ENCODE measurements at regions not wholly inside any gene's neighbourhood (a gene's known extent, or its start where the extent isn't known, plus 50 kb on each side); places are given as distances from the start of the nearest gene placed in this dataset.

DNA sequence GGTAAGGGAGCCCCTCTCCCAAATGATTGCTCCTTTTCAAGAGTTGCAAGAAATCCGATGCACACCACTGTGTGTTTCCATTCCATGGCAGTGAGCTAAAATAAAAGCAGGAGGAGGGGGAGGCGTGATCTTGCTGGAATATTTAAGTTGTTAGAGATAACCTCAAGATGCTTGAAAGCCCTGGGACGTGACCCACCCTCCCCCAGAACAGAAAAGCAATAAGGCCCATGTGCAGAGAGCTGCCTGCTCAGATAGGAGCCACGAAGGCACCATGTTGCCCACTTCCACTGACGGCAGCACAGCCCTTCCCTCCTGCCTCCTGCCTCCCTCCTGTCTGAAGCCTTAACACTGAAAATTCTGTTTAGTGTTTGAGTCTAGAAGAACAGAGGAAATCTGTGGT, 432.6 kb upstream of the CDH4 start:
- Histone ChIP-seq H3K27me3 (ENCODE audit: control insufficient read depth, insufficient read depth, low read length) (no peaks in the 10 kb centered on the region), H3K9me3 (ENCODE audit: control insufficient read depth, insufficient read depth, low read length) (no peaks in the 10 kb centered on the region), H3K4me3 (ENCODE audit: low read depth, low read length) (no peak overlapping the region), H3K27ac (ENCODE audit: low read depth, low read length) (no peak overlapping the region)
- TF ChIP-seq, protein P1, sequence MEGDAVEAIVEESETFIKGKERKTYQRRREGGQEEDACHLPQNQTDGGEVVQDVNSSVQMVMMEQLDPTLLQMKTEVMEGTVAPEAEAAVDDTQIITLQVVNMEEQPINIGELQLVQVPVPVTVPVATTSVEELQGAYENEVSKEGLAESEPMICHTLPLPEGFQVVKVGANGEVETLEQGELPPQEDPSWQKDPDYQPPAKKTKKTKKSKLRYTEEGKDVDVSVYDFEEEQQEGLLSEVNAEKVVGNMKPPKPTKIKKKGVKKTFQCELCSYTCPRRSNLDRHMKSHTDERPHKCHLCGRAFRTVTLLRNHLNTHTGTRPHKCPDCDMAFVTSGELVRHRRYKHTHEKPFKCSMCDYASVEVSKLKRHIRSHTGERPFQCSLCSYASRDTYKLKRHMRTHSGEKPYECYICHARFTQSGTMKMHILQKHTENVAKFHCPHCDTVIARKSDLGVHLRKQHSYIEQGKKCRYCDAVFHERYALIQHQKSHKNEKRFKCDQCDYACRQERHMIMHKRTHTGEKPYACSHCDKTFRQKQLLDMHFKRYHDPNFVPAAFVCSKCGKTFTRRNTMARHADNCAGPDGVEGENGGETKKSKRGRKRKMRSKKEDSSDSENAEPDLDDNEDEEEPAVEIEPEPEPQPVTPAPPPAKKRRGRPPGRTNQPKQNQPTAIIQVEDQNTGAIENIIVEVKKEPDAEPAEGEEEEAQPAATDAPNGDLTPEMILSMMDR (IDR thresholded peaks at IDR 0.05; ENCODE audit: low read depth, low read length): no peak
- ChIA-PET CTCF (no interaction called here), POLR2A (no interaction called here)
- no peak for DNase-seq (ENCODE audit: low read depth, low spot score)

GRCh38 chr20:60820149-60820548, 431.9 kb upstream of the CDH4 start:
- POLR2A ChIA-PET: no interaction called here
- CTCF ChIA-PET: interaction anchor here (0.6 kb wide), 1 partner anchor 38 kb away, joined by 4 read pairs; no protein-coding TSS in a partner anchor
- TF ChIP-seq, protein P1 (IDR thresholded peaks at IDR 0.05; ENCODE audit: low read depth, low read length): no peak
- Histone ChIP-seq H3K27ac (ENCODE audit: low read depth, low read length) (no peak overlapping the region), H3K9me3 (ENCODE audit: control insufficient read depth, insufficient read depth, low read length) (no peaks in the 10 kb centered on the region), H3K4me3 (ENCODE audit: low read depth, low read length) (no peak overlapping the region), H3K27me3 (ENCODE audit: control insufficient read depth, insufficient read depth, low read length) (no peaks in the 10 kb centered on the region)
- DNase-seq (ENCODE audit: low read depth, low spot score): no peak

- no peak for DNase-seq (ENCODE audit: low read depth, low spot score)
- TF ChIP-seq, protein P1 (IDR thresholded peaks at IDR 0.05; ENCODE audit: low read depth, low read length): no peak
- Histone ChIP-seq H3K27ac (ENCODE audit: low read depth, low read length) (no peak overlapping the region), H3K9me3 (ENCODE audit: control insufficient read depth, insufficient read depth, low read length) (no peaks in the 10 kb centered on the region), H3K27me3 (ENCODE audit: control insufficient read depth, insufficient read depth, low read length) (no peaks in the 10 kb centered on the region), H3K4me3 (ENCODE audit: low read depth, low read length) (no peak overlapping the region)
- ChIA-PET POLR2A (no interaction called here), CTCF (interaction anchor here (0.6 kb wide), 1 partner anchor 39 kb away, joined by 4 read pairs; no protein-coding TSS in a partner anchor)
These were observed 431.1 kb upstream of the CDH4 start for GRCh38 chr20:60820918-60821317.

DNA sequence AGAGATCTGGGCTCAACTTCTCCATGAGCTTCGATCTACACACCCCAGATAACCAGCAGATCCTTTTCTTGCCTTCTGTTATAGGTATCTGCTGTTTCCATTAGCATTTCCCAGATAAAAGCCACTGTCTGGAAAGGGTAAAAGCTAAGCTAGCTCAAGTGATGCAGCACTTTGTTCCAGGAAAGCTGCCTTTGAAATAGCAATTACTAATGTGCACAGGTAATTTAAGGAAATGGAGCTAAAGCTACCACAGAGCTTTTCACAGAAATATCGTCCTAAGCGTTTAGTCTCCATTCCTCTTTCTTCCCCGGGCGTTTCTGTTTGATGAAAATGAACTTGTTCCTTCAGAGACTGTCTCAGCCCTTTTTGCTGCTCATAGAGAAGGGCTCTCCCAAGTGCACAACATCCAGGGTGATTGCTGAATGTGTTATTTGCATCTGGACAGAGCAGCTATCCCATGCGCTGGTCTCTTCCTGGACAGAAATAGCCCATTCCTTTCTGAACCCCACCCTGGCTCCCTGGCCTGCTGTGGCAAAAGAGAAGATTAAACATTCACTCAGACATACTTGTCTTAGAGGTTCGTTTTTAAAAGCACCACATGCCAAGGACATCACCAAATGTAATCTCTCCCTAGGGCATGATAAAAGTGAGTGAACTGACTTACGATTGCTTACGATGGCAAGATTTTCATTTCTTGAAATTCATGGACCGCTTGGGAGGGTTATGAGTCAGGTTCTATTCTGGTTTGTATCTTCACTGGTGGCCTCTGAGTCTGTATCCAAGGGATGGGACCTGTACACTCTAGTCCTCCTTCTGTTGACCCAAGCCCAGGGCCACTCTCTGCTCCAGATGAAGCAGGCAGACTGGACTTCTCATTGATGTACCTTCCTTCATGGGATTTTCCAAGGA, 429.1 kb upstream of the CDH4 start:
- CTCF ChIA-PET: no interaction called here
- no peak for DNase-seq (ENCODE audit: low read depth, low spot score)

DNA sequence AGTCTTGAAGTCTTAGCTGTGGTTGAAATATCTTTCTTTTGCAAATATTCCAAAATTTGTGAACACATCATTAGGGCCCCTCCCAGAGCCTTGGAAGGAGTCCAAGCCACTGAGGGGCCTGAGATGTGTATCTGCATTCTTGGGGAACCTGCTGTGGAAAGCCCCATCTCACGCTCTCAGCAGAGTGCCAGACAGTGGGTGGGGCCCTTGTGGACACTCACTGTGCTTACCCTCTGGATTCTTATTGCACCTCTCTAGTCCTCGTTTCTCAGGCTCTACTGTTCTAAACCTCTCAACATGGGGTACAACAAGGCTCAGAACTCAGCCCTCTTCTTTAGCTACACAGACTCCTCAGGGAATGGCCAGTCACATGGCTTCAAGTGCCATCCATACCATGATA, 416.2 kb upstream of the CDH4 start:
- no peak for DNase-seq (ENCODE audit: low read depth, low spot score)
- Histone ChIP-seq H3K9me3 (ENCODE audit: control insufficient read depth, insufficient read depth, low read length) (no peaks in the 10 kb centered on the region), H3K27me3 (ENCODE audit: control insufficient read depth, insufficient read depth, low read length) (no peaks in the 10 kb centered on the region), H3K4me3 (ENCODE audit: low read depth, low read length) (no peak overlapping the region), H3K27ac (ENCODE audit: low read depth, low read length) (no peak overlapping the region)
- TF ChIP-seq, protein P1 (IDR thresholded peaks at IDR 0.05; ENCODE audit: low read depth, low read length): no peak
- CTCF ChIA-PET: no interaction called here
- POLR2A ChIA-PET: no interaction called here

More for the DNA sequence above, 429.1 kb upstream of the CDH4 start:
- H3K27me3 ChIP-seq (ENCODE audit: control insufficient read depth, insufficient read depth, low read length): no peaks in the 10 kb centered on the region
- no peak overlapping the region for H3K4me3 ChIP-seq (ENCODE audit: low read depth, low read length)
- no peak overlapping the region for H3K27ac ChIP-seq (ENCODE audit: low read depth, low read length)
- no peaks in the 10 kb centered on the region for H3K9me3 ChIP-seq (ENCODE audit: control insufficient read depth, insufficient read depth, low read length)
- POLR2A ChIA-PET: no interaction called here
- TF ChIP-seq, protein P1 (IDR thresholded peaks at IDR 0.05; ENCODE audit: low read depth, low read length): no peak

Data from AG04450 (cell line).